H9 (cell line): ENCODE measurements at regions not wholly inside any gene's neighbourhood (a gene's known extent, or its start where the extent isn't known, plus 50 kb on each side); places are given as distances from the start of the nearest gene placed in this dataset.

ENCODE experiments used
- DNase-seq: peaks from one replicate; pipeline ENCODE4 v3.0.0-alpha.2; 2017
- H2AFZ ChIP-seq: one replicate; pipeline ENCODE4 v1.6.1; 2013; ENCODE audit warnings: mild to moderate bottlenecking, low read length, control low read depth, moderate library complexity
- H2AK5ac ChIP-seq: 2 replicates; pipeline ENCODE4 v1.6.1; 2013; ENCODE audit warnings: low read length, control low read depth, mixed read lengths; ENCODE audit not compliant: insufficient read length
- H2BK120ac ChIP-seq: one replicate; pipeline ENCODE4 v1.6.1; 2013; ENCODE audit warnings: low read depth, mild to moderate bottlenecking, low read length, control low read depth, inconsistent platforms; ENCODE audit not compliant: poor library complexity, severe bottlenecking
- H2BK12ac ChIP-seq: 2 replicates; pipeline ENCODE4 v1.6.1; 2013; ENCODE audit warnings: low read length, control low read depth, mixed read lengths, low read depth; ENCODE audit not compliant: insufficient read length
- H2BK15ac ChIP-seq: 2 replicates; pipeline ENCODE4 v1.6.1; 2013; ENCODE audit warnings: low read depth, low read length, control low read depth
- H2BK20ac ChIP-seq: one replicate; pipeline ENCODE4 v1.6.1; 2013; ENCODE audit warnings: low read depth, mild to moderate bottlenecking, low read length, control low read depth, inconsistent platforms; ENCODE audit not compliant: poor library complexity, severe bottlenecking
- H2BK5ac ChIP-seq: 2 replicates; pipeline ENCODE4 v1.6.1; 2013; ENCODE audit warnings: low read length, control low read depth, mixed read lengths; ENCODE audit not compliant: insufficient read length
- H3K14ac ChIP-seq: 2 replicates; pipeline ENCODE4 v1.6.1; 2013; ENCODE audit warnings: low read length, control low read depth; ENCODE audit not compliant: insufficient read depth
- H3K18ac ChIP-seq: 2 replicates; pipeline ENCODE4 v1.6.1; 2013; ENCODE audit warnings: low read depth, mild to moderate bottlenecking, mixed read lengths, low read length, control low read depth; ENCODE audit not compliant: insufficient read length
- H3K23ac ChIP-seq: 2 replicates; pipeline ENCODE4 v1.6.1; 2013; ENCODE audit warnings: low read length, control low read depth, mixed read lengths, low read depth; ENCODE audit not compliant: insufficient read length
- H3K23me2 ChIP-seq: 2 replicates; pipeline ENCODE4 v1.6.1; 2013; ENCODE audit warnings: low read depth, mild to moderate bottlenecking, mixed read lengths, low read length, control low read depth; ENCODE audit not compliant: insufficient read length, poor library complexity, severe bottlenecking
- H3K27ac ChIP-seq: 2 replicates; pipeline ENCODE4 v1.5.1; 2013; ENCODE audit warnings: low read length, control low read depth, mixed read lengths, low read depth; ENCODE audit not compliant: insufficient read length
- H3K27me3 ChIP-seq: 2 replicates; pipeline ENCODE4 v1.6.1; 2013; ENCODE audit warnings: low read length, control low read depth, inconsistent platforms; ENCODE audit not compliant: insufficient read depth
- H3K4ac ChIP-seq: 2 replicates; pipeline ENCODE4 v1.6.1; 2013; ENCODE audit warnings: low read depth, mild to moderate bottlenecking, control low read depth, inconsistent platforms, low read length, moderate library complexity
- H3K4me1 ChIP-seq: 2 replicates; pipeline ENCODE4 v1.6.1; 2013; ENCODE audit warnings: low read length, control low read depth, inconsistent platforms; ENCODE audit not compliant: insufficient read depth
- H3K4me2 ChIP-seq: 2 replicates; pipeline ENCODE4 v1.6.1; 2013; ENCODE audit warnings: low read length, control low read depth, mixed read lengths; ENCODE audit not compliant: insufficient read length, insufficient read depth
- H3K56ac ChIP-seq: 2 replicates; pipeline ENCODE4 v1.6.1; 2013; ENCODE audit warnings: low read depth, mild to moderate bottlenecking, mixed read lengths, low read length, control low read depth; ENCODE audit not compliant: insufficient read length
- H3K79me1 ChIP-seq: 2 replicates; pipeline ENCODE4 v1.6.1; 2013; ENCODE audit warnings: low read depth, mild to moderate bottlenecking, moderate library complexity, low read length, control low read depth, inconsistent platforms; ENCODE audit not compliant: insufficient read depth, poor library complexity, severe bottlenecking
- H3K79me2 ChIP-seq: 2 replicates; pipeline ENCODE4 v1.6.1; 2013; ENCODE audit warnings: low read length, control low read depth, inconsistent platforms; ENCODE audit not compliant: insufficient read depth
- H3K9ac ChIP-seq: 2 replicates; pipeline ENCODE4 v1.6.1; 2013; ENCODE audit warnings: low read length, control low read depth, mixed read lengths; ENCODE audit not compliant: insufficient read length; ENCODE audit errors: extremely low read depth
- H3K9me3 ChIP-seq: one replicate; pipeline ENCODE4 v1.6.1; 2013; ENCODE audit warnings: low read depth, low read length, inconsistent platforms; ENCODE audit not compliant: control insufficient read depth
- H3T11ph ChIP-seq: one replicate; pipeline ENCODE4 v1.6.1; 2013; ENCODE audit warnings: mild to moderate bottlenecking, low read length, control low read depth, inconsistent platforms
- H4K20me1 ChIP-seq: one replicate; pipeline ENCODE4 v1.6.1; 2013; ENCODE audit not compliant: control insufficient read depth, insufficient read length, insufficient read depth
- H4K5ac ChIP-seq: 2 replicates; pipeline ENCODE4 v1.6.1; 2013; ENCODE audit warnings: low read depth, mild to moderate bottlenecking, mixed read lengths, low read length, control low read depth; ENCODE audit not compliant: insufficient read length
- H4K8ac ChIP-seq: replicated peaks from 2 replicates; pipeline ENCODE4 v1.6.1; 2013; ENCODE audit warnings: low read length, control low read depth, mixed read lengths, low read depth; ENCODE audit not compliant: insufficient read length
- H4K91ac ChIP-seq: 2 replicates; pipeline ENCODE4 v1.6.1; 2013; ENCODE audit warnings: low read depth, mild to moderate bottlenecking, moderate library complexity, mixed read lengths, low read length, control low read depth; ENCODE audit not compliant: insufficient read length
- H3K27ac Mint-ChIP-seq, 3 experiments: 2 replicates in 2 of 3; 3 replicates in 1 of 3; pipeline ENCODE4 v1.8.0; 2020 to 2021; ENCODE audit warnings: mixed read lengths in 3 of 3, mild to moderate bottlenecking in 1 of 3, moderate library complexity in 1 of 3
- H3K27me3 Mint-ChIP-seq: 2 replicates; pipeline ENCODE4 v1.8.0; 2021; ENCODE audit warnings: low read depth, mild to moderate bottlenecking, moderate library complexity, mixed read lengths
- H3K36me3 Mint-ChIP-seq, 3 experiments: 2 replicates in 2 of 3; 3 replicates in 1 of 3; pipeline ENCODE4 v1.8.0; 2020 to 2021; ENCODE audit warnings: low read depth in 3 of 3, mixed read lengths in 3 of 3; ENCODE audit not compliant: insufficient read depth in 1 of 3
- H3K4me1 Mint-ChIP-seq, 2 experiments: 2 replicates each; pipeline ENCODE4 v1.8.0; 2020; ENCODE audit warnings: mixed read lengths in 2 of 2
- H3K4me3 Mint-ChIP-seq, 2 experiments: 2 replicates in 1 of 2; 3 replicates in 1 of 2; pipeline ENCODE4 v1.8.0; 2020 to 2021; ENCODE audit warnings: mild to moderate bottlenecking in 2 of 2, mixed read lengths in 2 of 2, moderate library complexity in 1 of 2
- H3K9me3 Mint-ChIP-seq, 2 experiments: 2 replicates in 1 of 2; 3 replicates in 1 of 2; pipeline ENCODE4 v1.8.0; 2020; ENCODE audit warnings: mild to moderate bottlenecking in 2 of 2, mixed read lengths in 2 of 2, moderate library complexity in 1 of 2
- WGBS: extraction: QIAGEN DNeasy Blood & Tissue Kit; methylation state at CpG from one replicate; pipeline ENCODE4 v1.1.7; 2013; ENCODE audit warnings: missing lambda C conversion rate, low lambda C conversion rate, mixed read lengths; ENCODE audit not compliant: insufficient read length; ENCODE audit errors: extremely low coverage; 5-methylcytosine and 5-hydroxymethylcytosine counted together
- TF ChIP-seq, protein P1 (sequence below): fragments of 200-600 bp; sonication (generic); conservative IDR thresholded peaks from 3 replicates; pipeline ENCODE4 v1.8.0; 2021; ENCODE audit warnings: antibody characterized with exemption, mild to moderate bottlenecking

DNA sequence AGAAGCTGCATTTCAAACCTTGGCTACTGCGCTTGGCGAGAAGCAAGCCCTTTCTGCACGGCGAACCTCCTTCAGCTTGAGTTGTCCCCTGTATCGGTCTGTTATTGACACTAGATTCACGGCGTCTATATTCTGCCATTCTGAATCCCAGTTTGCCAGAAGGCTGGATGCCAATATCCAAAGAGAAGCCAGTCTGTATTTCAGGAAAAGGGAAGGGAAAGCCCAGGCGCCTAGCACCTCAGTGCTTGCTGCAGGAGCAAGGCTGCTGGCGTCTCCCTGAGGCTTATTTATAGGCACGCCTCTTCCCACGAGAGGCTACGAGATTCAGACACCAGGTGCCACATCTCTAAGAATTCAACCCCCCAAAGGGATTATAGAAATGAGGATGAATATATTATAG is 89.6 kb upstream of the CDH4 start:
- Mint-ChIP-seq H3K4me3 (no peak overlapping the region), H3K36me3 (no peaks in the 10 kb centered on the region), H3K4me1 (peaks cover 6 to 7% of the 10 kb centered on the region in 2 experiments), H3K27me3 (peaks cover 69% of the 10 kb centered on the region), H3K27ac (no peak overlapping the region), H3K9me3 (no peaks in the 10 kb centered on the region)
- no peaks in the 10 kb centered on the region for H3K9me3 ChIP-seq
- H3K9ac ChIP-seq = no peak overlapping the region
- no peak overlapping the region for H2BK5ac ChIP-seq
- no peak overlapping the region for H3K4ac ChIP-seq
- no peak overlapping the region for H2BK12ac ChIP-seq
- DNase-seq = no peak
- H3K56ac ChIP-seq = no peak overlapping the region
- H3K79me1 ChIP-seq = no peaks in the 10 kb centered on the region
- no peak overlapping the region for H4K5ac ChIP-seq
- no peaks in the 10 kb centered on the region for H3K23me2 ChIP-seq
- H2BK20ac ChIP-seq = no peak overlapping the region
- no peak overlapping the region for H2AK5ac ChIP-seq
- H3K14ac ChIP-seq = no peak overlapping the region
- no peak overlapping the region for H3K4me2 ChIP-seq
- H3K4me1 ChIP-seq = peaks cover 2% of the 10 kb centered on the region; the same call in 1 of the 2 replicates
- no peaks in the 10 kb centered on the region for H3K79me2 ChIP-seq
- no peak overlapping the region for H3K23ac ChIP-seq
- H3K18ac ChIP-seq = no peak overlapping the region
- H4K91ac ChIP-seq = no peak overlapping the region
- WGBS = no CpG with 5 or more reads among the region's 12 CpGs
- H3K27me3 ChIP-seq = no peaks in the 10 kb centered on the region; the same call in 1 of the 2 replicates
- no peaks in the 10 kb centered on the region for H4K20me1 ChIP-seq
- H4K8ac ChIP-seq = no peak overlapping the region
- H3K27ac ChIP-seq = no peak overlapping the region
- no peak overlapping the region for H3T11ph ChIP-seq
- no peak overlapping the region for H2BK120ac ChIP-seq
- no peak overlapping the region for H2BK15ac ChIP-seq
- H2AFZ ChIP-seq = no peak overlapping the region
- TF ChIP-seq, protein P1, sequence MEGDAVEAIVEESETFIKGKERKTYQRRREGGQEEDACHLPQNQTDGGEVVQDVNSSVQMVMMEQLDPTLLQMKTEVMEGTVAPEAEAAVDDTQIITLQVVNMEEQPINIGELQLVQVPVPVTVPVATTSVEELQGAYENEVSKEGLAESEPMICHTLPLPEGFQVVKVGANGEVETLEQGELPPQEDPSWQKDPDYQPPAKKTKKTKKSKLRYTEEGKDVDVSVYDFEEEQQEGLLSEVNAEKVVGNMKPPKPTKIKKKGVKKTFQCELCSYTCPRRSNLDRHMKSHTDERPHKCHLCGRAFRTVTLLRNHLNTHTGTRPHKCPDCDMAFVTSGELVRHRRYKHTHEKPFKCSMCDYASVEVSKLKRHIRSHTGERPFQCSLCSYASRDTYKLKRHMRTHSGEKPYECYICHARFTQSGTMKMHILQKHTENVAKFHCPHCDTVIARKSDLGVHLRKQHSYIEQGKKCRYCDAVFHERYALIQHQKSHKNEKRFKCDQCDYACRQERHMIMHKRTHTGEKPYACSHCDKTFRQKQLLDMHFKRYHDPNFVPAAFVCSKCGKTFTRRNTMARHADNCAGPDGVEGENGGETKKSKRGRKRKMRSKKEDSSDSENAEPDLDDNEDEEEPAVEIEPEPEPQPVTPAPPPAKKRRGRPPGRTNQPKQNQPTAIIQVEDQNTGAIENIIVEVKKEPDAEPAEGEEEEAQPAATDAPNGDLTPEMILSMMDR = no peak
